ENCODE measurements at regions not wholly inside any gene's neighbourhood (a gene's known extent, or its start where the extent isn't known, plus 50 kb on each side); places are given as distances from the start of the nearest gene placed in this dataset.
"Not testable (repeated sequence)": the region's sequence is repeated elsewhere in the genome, so short reads cannot be mapped to it uniquely, and the experiment has no call there.

GRCh38 chrY:13907736-13908135 lies 78.5 kb downstream of the VCY start:
- FAIRE-seq (no peak), ATAC-seq (no peak)
- CTCF ChIA-PET: no interaction called here

GRCh38 chrY:13930436-13930835 lies 55.8 kb downstream of the VCY start:
- DNase-seq (ENCODE audit: low read depth in 1 of 2, low spot score in 1 of 2); ATAC-seq; H3K27ac ChIP-seq; H3K4me3 ChIP-seq; FAIRE-seq; CTCF ChIA-PET; POLR2A ChIA-PET; H3K4me1 ChIP-seq; H3K9me3 ChIP-seq; H3K4me2 ChIP-seq: not testable (repeated sequence)
- 0% methylated on average over 2 of the region's 2 CpGs for WGBS (ENCODE audit: missing lambda C conversion rate)

More at GRCh38 chrY:13907736-13908135, 78.5 kb downstream of the VCY start:
- Histone ChIP-seq H3K4me2 (no peak overlapping the region), H3K4me3 (no peak overlapping the region), H3K27ac (no peak overlapping the region), H3K4me1 (no peaks in the 10 kb centered on the region), H3K9me3 (no peaks in the 10 kb centered on the region)
- POLR2A ChIA-PET: no interaction called here
- no peak for DNase-seq (ENCODE audit: low read depth in 1 of 2, low spot score in 1 of 2)
- TF ChIP-seq FOSB (CRISPR knock-in tag; IDR thresholded peaks at IDR 0.05) (no peak), ATOH8 (CRISPR knock-in tag; IDR thresholded peaks at IDR 0.05; ENCODE audit: low read depth) (no peak), KDM1A (IDR thresholded peaks at IDR 0.05; ENCODE audit: low read depth) (no peak), PBX3 (IDR thresholded peaks at IDR 0.05) (no peak), GATA3 (IDR thresholded peaks at IDR 0.05; ENCODE audit: borderline replicate concordance) (no peak)
